ENCODE measurements at regions not wholly inside any gene's neighbourhood (a gene's known extent, or its start where the extent isn't known, plus 50 kb on each side); places are given as distances from the start of the nearest gene placed in this dataset.

GRCh38 chr14:97443412-97443811, 646.2 kb downstream of the VRK1 start:
- no peak for TF ChIP-seq CTCF (IDR thresholded peaks at IDR 0.05)
- no peak overlapping the region for H3K27ac ChIP-seq
- no peaks in the 10 kb centered on the region for H3K79me2 ChIP-seq
- H3K9me3 ChIP-seq (ENCODE audit: control insufficient read depth, low read length) = no peaks in the 10 kb centered on the region
- no peaks in the 10 kb centered on the region for H3K4me1 ChIP-seq
- H3K27me3 ChIP-seq (ENCODE audit: control insufficient read depth, insufficient read depth, low read length) = no peaks in the 10 kb centered on the region
- no peak overlapping the region for H3K4me2 ChIP-seq (ENCODE audit: low read length)
- no peak overlapping the region for H2AFZ ChIP-seq
- H3K9ac ChIP-seq = no peak overlapping the region
- no peak overlapping the region for H3K4me3 ChIP-seq (ENCODE audit: low read depth, low read length)
- no peaks in the 10 kb centered on the region for H3K36me3 ChIP-seq (ENCODE audit: control insufficient read depth, insufficient read depth, low read length)

- Histone ChIP-seq H3K4me3 (ENCODE audit: low read depth, low read length) (no peak overlapping the region), H3K36me3 (ENCODE audit: control insufficient read depth, insufficient read depth, low read length) (no peaks in the 10 kb centered on the region), H3K27ac (no peak overlapping the region), H3K9ac (no peak overlapping the region), H3K79me2 (no peaks in the 10 kb centered on the region), H2AFZ (no peak overlapping the region), H3K27me3 (ENCODE audit: control insufficient read depth, insufficient read depth, low read length) (no peaks in the 10 kb centered on the region), H3K9me3 (ENCODE audit: control insufficient read depth, low read length) (no peaks in the 10 kb centered on the region), H3K4me2 (ENCODE audit: low read length) (no peak overlapping the region), H3K4me1 (no peaks in the 10 kb centered on the region)
- no peak for TF ChIP-seq CTCF (IDR thresholded peaks at IDR 0.05)
Observed at GRCh38 chr14:97444248-97444647, 647.1 kb downstream of the VRK1 start.

GRCh38 chr14:97445367-97445766, 648.2 kb downstream of the VRK1 start:
- Histone ChIP-seq H3K36me3 (ENCODE audit: control insufficient read depth, insufficient read depth, low read length) (no peaks in the 10 kb centered on the region), H3K9ac (no peak overlapping the region), H3K27me3 (ENCODE audit: control insufficient read depth, insufficient read depth, low read length) (no peaks in the 10 kb centered on the region), H3K27ac (no peak overlapping the region), H3K4me2 (ENCODE audit: low read length) (no peak overlapping the region), H3K4me3 (ENCODE audit: low read depth, low read length) (no peak overlapping the region), H2AFZ (no peak overlapping the region), H3K9me3 (ENCODE audit: control insufficient read depth, low read length) (no peaks in the 10 kb centered on the region), H3K4me1 (no peaks in the 10 kb centered on the region), H3K79me2 (no peaks in the 10 kb centered on the region)
- TF ChIP-seq CTCF (IDR thresholded peaks at IDR 0.05) = no peak

GRCh38 chr14:97446087-97446486, 648.9 kb downstream of the VRK1 start:
- no peak for TF ChIP-seq CTCF (IDR thresholded peaks at IDR 0.05)
- Histone ChIP-seq H3K4me1 (no peaks in the 10 kb centered on the region), H3K9ac (no peak overlapping the region), H3K27me3 (ENCODE audit: control insufficient read depth, insufficient read depth, low read length) (no peaks in the 10 kb centered on the region), H3K27ac (no peak overlapping the region), H2AFZ (no peak overlapping the region), H3K36me3 (ENCODE audit: control insufficient read depth, insufficient read depth, low read length) (no peaks in the 10 kb centered on the region), H3K9me3 (ENCODE audit: control insufficient read depth, low read length) (no peaks in the 10 kb centered on the region), H3K4me3 (ENCODE audit: low read depth, low read length) (no peak overlapping the region), H3K79me2 (no peaks in the 10 kb centered on the region), H3K4me2 (ENCODE audit: low read length) (no peak overlapping the region)

GRCh38 chr14:97452314-97452713, 655.1 kb downstream of the VRK1 start:
- Histone ChIP-seq H2AFZ (no peak overlapping the region), H3K79me2 (no peaks in the 10 kb centered on the region), H3K36me3 (ENCODE audit: control insufficient read depth, insufficient read depth, low read length) (no peaks in the 10 kb centered on the region), H3K4me2 (ENCODE audit: low read length) (no peak overlapping the region), H3K27ac (no peak overlapping the region), H3K4me1 (no peaks in the 10 kb centered on the region), H3K4me3 (ENCODE audit: low read depth, low read length) (no peak overlapping the region), H3K9me3 (ENCODE audit: control insufficient read depth, low read length) (no peaks in the 10 kb centered on the region), H3K9ac (no peak overlapping the region), H3K27me3 (ENCODE audit: control insufficient read depth, insufficient read depth, low read length) (no peaks in the 10 kb centered on the region)
- no peak for TF ChIP-seq CTCF (IDR thresholded peaks at IDR 0.05)
